HG03558 (cell line): ENCODE measurements at regions not wholly inside any gene's neighbourhood (a gene's known extent, or its start where the extent isn't known, plus 50 kb on each side); places are given as distances from the start of the nearest gene placed in this dataset.

Experiments
- ATAC-seq: cut with Tn5 transposase; IDR thresholded peaks from one replicate; pipeline ENCODE4 v1.9.1; 2021; ENCODE audit warnings: moderate number of reproducible peaks; ENCODE audit not compliant: unreplicated experiment; ENCODE audit errors: extremely low read depth

DNA sequence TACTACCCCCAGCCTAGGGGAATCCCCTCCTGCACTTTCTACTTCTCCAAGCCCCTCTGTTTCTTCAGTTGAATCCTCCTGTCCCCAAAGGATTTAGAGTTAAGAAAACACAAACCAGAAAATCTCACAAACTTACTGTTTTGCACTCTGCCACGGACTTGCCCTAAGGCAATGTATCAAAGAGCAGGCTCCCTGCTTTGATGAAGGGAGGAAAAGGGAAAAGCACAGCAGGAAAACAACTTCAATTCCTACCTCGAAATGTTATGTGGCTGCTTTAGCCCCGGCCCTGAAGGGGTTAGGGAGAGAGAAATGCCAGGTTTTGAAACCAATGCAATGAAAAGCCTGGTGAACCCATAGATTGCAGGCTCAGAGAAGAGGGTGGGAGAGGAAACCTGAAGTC is 254.7 kb downstream of the MAN2A1 start:
- ATAC-seq = no peak

DNA sequence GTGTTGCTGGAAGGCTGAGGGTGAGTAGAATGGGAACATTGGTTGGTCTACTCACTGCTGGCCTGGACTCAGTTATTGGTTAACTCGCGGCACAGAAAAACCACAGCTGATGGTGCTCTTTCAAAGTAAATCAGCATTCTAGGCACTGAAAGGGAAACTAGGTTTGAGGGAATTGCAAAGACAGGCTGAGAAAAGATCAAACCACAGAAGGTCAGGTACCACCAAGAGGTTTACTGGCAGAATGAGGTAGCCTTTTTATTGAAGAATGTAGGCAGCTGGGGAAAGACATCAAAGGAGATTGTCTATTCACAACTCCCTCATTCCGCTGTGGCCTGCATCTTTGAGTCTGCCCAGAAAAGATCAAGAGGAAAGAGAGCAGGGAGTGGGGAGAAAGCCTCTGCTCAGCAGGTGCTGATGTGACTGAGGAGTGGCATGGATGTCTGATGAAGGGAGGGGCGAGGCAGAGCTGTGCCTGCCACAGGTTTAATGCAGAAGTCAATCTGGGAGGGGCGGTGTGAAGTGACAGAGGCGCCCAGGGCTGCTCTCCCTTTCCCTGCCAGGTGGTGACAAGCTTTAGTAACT is 255.5 kb downstream of the MAN2A1 start:
- no peak for ATAC-seq

- no peak for ATAC-seq
These were observed 256.2 kb downstream of the MAN2A1 start for GRCh38 chr5:109945723-109946480.

DNA sequence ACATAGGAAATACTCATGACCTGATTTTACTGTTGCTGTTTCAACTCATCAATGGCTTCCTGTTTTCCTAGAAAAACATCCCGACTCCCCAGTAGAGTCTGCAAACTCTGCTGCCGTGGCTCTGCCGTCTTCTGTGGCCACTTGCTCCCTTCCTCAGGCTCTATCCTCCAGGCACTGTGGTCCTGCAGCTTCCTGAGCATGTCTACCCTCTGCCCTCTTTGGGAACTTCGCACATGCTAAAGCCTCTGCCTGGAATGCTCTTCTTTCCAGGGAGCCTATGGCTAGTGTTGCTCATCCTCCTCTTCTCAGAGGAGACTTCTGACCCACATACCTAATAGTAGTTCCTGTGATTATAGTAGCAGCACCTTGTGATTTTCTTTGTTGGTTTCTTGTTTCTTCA is 256.9 kb downstream of the MAN2A1 start:
- no peak for ATAC-seq

DNA sequence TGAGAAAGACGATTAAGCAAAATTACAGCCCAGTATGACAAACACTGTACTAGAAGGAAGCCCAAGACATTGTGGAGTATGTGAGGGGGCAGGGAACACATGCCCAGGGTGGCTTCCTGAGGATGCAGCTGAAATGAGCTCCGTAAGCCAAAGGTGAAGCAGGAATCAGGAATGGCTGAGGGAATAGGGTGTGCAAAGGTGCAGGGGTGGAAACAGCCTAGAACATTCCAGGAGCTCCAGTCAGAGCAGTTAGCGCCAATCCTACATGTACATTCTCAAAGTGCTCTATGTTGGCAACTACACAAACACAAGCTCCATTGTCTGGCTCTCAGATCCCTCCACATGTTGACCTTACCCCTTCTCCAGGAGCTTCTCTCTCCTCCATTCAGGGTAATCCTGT is 257.9 kb downstream of the MAN2A1 start:
- no peak for ATAC-seq

GRCh38 chr5:109950634-109951033 is 260.9 kb downstream of the MAN2A1 start:
- ATAC-seq = no peak

- no peak for ATAC-seq
These were observed 261.6 kb downstream of the MAN2A1 start for GRCh38 chr5:109951348-109951747.

GRCh38 chr5:109951758-109952157 is 262.0 kb downstream of the MAN2A1 start:
- ATAC-seq = no peak

- no peak for ATAC-seq
These were observed 264.0 kb downstream of the MAN2A1 start for GRCh38 chr5:109953761-109954160.

- ATAC-seq = no peak
These were observed 267.2 kb downstream of the MAN2A1 start for GRCh38 chr5:109956884-109957283.

DNA sequence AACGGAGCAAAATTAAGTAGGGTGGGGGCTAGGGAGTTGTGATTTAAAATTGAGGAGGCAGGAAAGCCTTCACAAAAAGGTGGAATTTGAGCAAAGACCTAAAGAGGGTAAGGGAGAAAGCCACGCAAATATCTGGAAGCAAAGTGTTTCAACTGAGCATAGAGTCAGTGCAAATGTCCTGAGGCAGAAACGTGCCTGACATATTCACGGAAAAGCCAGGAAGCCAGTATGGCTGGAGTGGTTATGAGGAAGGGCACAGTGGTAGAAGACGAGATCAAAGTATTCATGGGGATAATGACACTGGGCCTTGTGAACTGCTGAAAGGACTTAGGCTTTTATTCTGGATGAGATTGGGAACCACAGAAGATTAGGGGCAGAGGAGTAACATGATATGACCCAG is 268.4 kb downstream of the MAN2A1 start:
- no peak for ATAC-seq

GRCh38 chr5:109959652-109960051 is 269.9 kb downstream of the MAN2A1 start:
- no peak for ATAC-seq

- ATAC-seq = no peak
These were observed 272.0 kb downstream of the MAN2A1 start for GRCh38 chr5:109961751-109962150.

GRCh38 chr5:109962882-109963603 is 273.3 kb downstream of the MAN2A1 start:
- ATAC-seq = no peak

GRCh38 chr5:109964136-109964535 is 274.4 kb downstream of the MAN2A1 start:
- ATAC-seq = no peak

- no peak for ATAC-seq
These were observed 275.9 kb downstream of the MAN2A1 start for GRCh38 chr5:109965634-109966033.

DNA sequence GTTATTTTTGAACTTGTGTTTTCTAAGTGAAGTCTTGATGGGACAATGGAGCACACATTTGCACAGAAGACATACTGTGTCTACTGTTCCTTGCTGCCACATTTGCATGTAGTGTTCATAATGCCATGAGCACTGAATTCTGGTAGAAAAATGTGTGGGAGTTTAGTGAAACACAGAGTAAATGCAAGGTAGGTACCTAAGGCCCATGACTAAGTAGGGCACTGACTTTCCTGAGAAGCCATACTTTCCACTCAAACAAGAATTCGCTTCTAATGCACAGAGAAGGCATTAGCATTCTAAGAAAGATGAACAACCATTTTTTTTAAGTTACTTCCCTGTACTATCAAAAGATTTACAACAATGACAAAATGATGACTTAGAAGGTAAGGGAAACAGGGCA is 282.2 kb downstream of the MAN2A1 start:
- no peak for ATAC-seq

GRCh38 chr5:109981979-109982378 is 292.3 kb downstream of the MAN2A1 start:
- no peak for ATAC-seq

DNA sequence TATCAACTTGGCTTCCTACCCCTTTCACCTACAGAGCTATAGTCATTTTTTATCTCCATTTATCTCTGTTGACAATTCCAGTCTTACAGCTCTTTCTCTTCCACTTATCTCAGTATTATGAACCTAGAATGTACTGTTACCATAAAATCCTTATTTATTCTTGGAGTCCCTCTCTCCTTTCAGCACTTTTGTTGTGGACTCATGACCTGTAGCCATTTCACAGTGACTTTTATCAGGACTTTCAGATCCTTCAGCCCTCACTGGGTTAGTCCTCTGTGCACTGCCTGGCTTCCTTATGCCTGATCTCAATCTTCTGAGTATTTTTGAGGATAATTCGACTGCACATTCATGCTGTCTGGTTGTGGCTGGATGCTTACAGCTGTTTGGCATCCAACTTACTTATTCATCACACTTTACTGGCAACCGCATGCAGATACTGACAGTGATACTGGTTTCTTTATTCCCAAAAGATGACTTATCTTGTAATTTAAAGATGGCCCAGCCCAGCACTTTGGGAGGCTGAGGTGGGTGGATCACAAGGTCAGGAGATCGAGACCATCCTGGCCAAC is 293.3 kb downstream of the MAN2A1 start:
- ATAC-seq = no peak

DNA sequence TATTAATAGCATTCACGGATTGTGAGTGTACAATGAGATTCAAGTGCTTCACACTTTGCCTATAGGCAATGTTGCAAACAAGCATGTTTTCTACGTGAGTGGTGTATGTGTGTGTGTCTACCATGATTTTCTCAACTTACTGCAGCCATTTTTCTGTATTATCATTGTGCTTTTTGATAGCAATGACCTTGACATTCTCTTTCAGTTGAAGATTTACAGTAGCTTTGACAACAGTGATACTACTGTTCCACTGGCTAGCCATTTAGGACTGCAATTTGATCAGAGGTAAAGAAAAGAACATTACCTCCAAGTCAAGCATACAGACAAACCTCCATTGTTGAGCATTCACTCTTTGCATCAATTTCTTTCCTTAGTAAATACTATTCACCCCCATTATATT is 297.0 kb downstream of the MAN2A1 start:
- ATAC-seq = no peak

DNA sequence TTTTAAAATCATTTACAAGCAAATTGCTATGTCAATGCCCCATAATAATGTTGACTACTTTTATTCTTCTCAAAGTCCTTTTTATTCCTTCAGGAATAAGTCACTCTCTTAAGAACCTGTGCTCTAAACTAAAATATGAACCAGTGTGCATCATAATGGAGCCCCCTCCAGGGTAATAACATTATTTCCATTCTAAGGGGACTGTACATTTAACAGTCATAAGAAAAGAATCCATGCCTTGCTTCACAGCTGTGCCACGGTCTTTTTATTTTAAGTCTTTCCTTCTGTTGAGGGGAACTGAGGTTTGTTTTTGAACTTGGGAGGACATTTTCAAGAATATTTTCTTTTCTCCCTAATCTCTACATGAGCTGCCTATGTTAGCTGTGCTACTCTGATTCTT is 297.6 kb downstream of the MAN2A1 start:
- ATAC-seq = no peak
